H1 (cell line): ENCODE measurements at regions not wholly inside any gene's neighbourhood (a gene's known extent, or its start where the extent isn't known, plus 50 kb on each side); places are given as distances from the start of the nearest gene placed in this dataset.

Experiments
- CTCF ChIA-PET: fragments of 300-600 bp; sonication (Branson Sonifier 250); formaldehyde crosslinking; loops from one replicate; lab custom pipeline; 2021; ENCODE audit not compliant: partially characterized antibody; lab: Charles Lee
- POLR2A ChIA-PET: fragments of 300-600 bp; sonication (Branson Sonifier 250); formaldehyde crosslinking; loops from one replicate; lab custom pipeline; 2021; ENCODE audit warnings: inconsistent platforms; ENCODE audit not compliant: partially characterized antibody; lab: Charles Lee
- DNase-seq, 2 experiments: peaks; one replicate each; pipeline versions ENCODE4 v3.0.0 to v3.0.0-alpha.2; 2010 to 2022; ENCODE audit warnings: low spot score in 2 of 2, low read depth in 1 of 2, mixed read lengths in 1 of 2
- FAIRE-seq: peaks from 2 replicates; lab custom pipeline; 2011; peaks lifted over from hg19 to GRCh38; lab: Jason Lieb, UNC
- H2AFZ ChIP-seq: 2 replicates; pipeline ENCODE4 v1.8.1; 2012; ENCODE audit warnings: low read length, inconsistent platforms
- H2AK5ac ChIP-seq: 2 replicates; pipeline ENCODE4 v1.6.1; 2013; ENCODE audit warnings: low read depth, low read length
- H2BK120ac ChIP-seq: replicated peaks from 2 replicates; pipeline ENCODE3; 2013; ENCODE audit warnings: low read depth, low read length, inconsistent platforms
- H2BK12ac ChIP-seq: 2 replicates; pipeline ENCODE4 v1.6.1; 2013; ENCODE audit warnings: low read depth, low read length
- H2BK15ac ChIP-seq: 2 replicates; pipeline ENCODE4 v1.6.1; 2013; ENCODE audit warnings: low read length
- H2BK20ac ChIP-seq: 2 replicates; pipeline ENCODE4 v1.6.1; 2013; ENCODE audit warnings: low read length
- H2BK5ac ChIP-seq: 2 replicates; pipeline ENCODE4 v1.6.1; 2013; ENCODE audit warnings: low read depth, low read length
- H3K14ac ChIP-seq: 2 replicates; pipeline ENCODE4 v1.6.1; 2013; ENCODE audit warnings: inconsistent platforms; ENCODE audit not compliant: insufficient read length
- H3K18ac ChIP-seq: 2 replicates; pipeline ENCODE4 v1.6.1; 2013; ENCODE audit warnings: low read length; ENCODE audit errors: extremely low read depth
- H3K23ac ChIP-seq: 2 replicates; pipeline ENCODE4 v1.6.1; 2013; ENCODE audit warnings: inconsistent platforms; ENCODE audit not compliant: insufficient read length
- H3K23me2 ChIP-seq: 2 replicates; pipeline ENCODE4 v1.6.1; 2013; ENCODE audit warnings: low read depth, low read length
- H3K27ac ChIP-seq: 2 replicates; pipeline ENCODE4 v1.6.1; 2011; ENCODE audit warnings: low read depth, low read length, inconsistent platforms
- H3K27me3 ChIP-seq, 4 experiments: replicated peaks in 1 of 4; 1 replicate in 1 of 4; 2 replicates in 3 of 4; pipeline versions ENCODE4 v1.6.1 to v1.8.1; 2011 to 2013; ENCODE audit warnings: low read length in 3 of 4, mild to moderate bottlenecking in 3 of 4, inconsistent platforms in 2 of 4, mixed read lengths in 2 of 4, moderate library complexity in 1 of 4; ENCODE audit not compliant: control insufficient read depth in 3 of 4, insufficient read depth in 3 of 4; ENCODE audit errors: extremely low read depth in 1 of 4
- H3K36me3 ChIP-seq, 4 experiments: 2 replicates each; pipeline versions ENCODE4 v1.6.1 to v1.8.1; 2011 to 2013; ENCODE audit warnings: mild to moderate bottlenecking in 4 of 4, low read length in 3 of 4, moderate library complexity in 2 of 4, control low read depth in 1 of 4, inconsistent platforms in 1 of 4; ENCODE audit not compliant: insufficient read depth in 4 of 4, control insufficient read depth in 2 of 4
- H3K4ac ChIP-seq: replicated peaks from 2 replicates; pipeline ENCODE3; 2013; ENCODE audit warnings: low read length, low read depth, mixed read lengths, inconsistent platforms; ENCODE audit not compliant: insufficient read length
- H3K4me1 ChIP-seq, 4 experiments: replicated peaks in 1 of 4; 1 replicate in 1 of 4; 2 replicates in 3 of 4; pipeline versions ENCODE4 v1.6.1 to v1.8.1; 2011 to 2013; ENCODE audit warnings: low read length in 3 of 4, inconsistent platforms in 2 of 4, mixed read lengths in 1 of 4; ENCODE audit not compliant: insufficient read depth in 4 of 4, control insufficient read depth in 3 of 4
- H3K4me2 ChIP-seq, 2 experiments: 2 replicates each; pipeline versions ENCODE4 v1.6.1 to v1.8.1; 2011 to 2013; ENCODE audit warnings: low read depth in 2 of 2, low read length in 2 of 2, control low read depth in 1 of 2, inconsistent platforms in 1 of 2, mild to moderate bottlenecking in 1 of 2; ENCODE audit not compliant: insufficient read depth in 1 of 2
- H3K4me3 ChIP-seq, 4 experiments: fragments of 200-600, 300-600 bp in 1 of 4; sonication (generic), shearing (Covaris generic), sonication (Bioruptor Twin) in 1 of 4; 2 replicates each; pipeline versions ENCODE4 v1.5.1 to v1.8.1; 2011 to 2016; ENCODE audit warnings: low read length in 4 of 4, low read depth in 3 of 4, control low read depth in 2 of 4, inconsistent platforms in 2 of 4, mild to moderate bottlenecking in 2 of 4, mixed read lengths in 1 of 4, moderate library complexity in 1 of 4; ENCODE audit not compliant: insufficient read depth in 2 of 4; ENCODE audit errors: extremely low read depth in 1 of 4
- H3K56ac ChIP-seq: replicated peaks from 2 replicates; pipeline ENCODE3; 2013; ENCODE audit warnings: low read depth, mild to moderate bottlenecking, mixed read lengths, low read length, inconsistent platforms; ENCODE audit not compliant: insufficient read length
- H3K79me1 ChIP-seq: 2 replicates; pipeline ENCODE4 v1.6.1; 2013; ENCODE audit warnings: low read depth, low read length, control low read depth
- H3K79me2 ChIP-seq, 2 experiments: 2 replicates each; pipeline versions ENCODE4 v1.6.1 to v1.8.1; 2012 to 2013; ENCODE audit warnings: low read length in 2 of 2, mild to moderate bottlenecking in 2 of 2, inconsistent platforms in 1 of 2; ENCODE audit not compliant: insufficient read depth in 2 of 2, control insufficient read depth in 1 of 2
- H3K9ac ChIP-seq, 4 experiments: replicated peaks in 1 of 4; 1 replicate in 1 of 4; 2 replicates in 3 of 4; pipeline versions ENCODE4 v1.6.1 to v1.8.1; 2011 to 2013; ENCODE audit warnings: low read depth in 3 of 4, low read length in 3 of 4, control low read depth in 2 of 4, mild to moderate bottlenecking in 2 of 4, moderate library complexity in 2 of 4, inconsistent platforms in 1 of 4; ENCODE audit errors: extremely low read depth in 1 of 4
- H3K9me3 ChIP-seq, 2 experiments: 2 replicates each; pipeline versions ENCODE4 v1.6.1 to v1.8.1; 2012 to 2013; ENCODE audit warnings: mild to moderate bottlenecking in 2 of 2, moderate library complexity in 2 of 2, control low read depth in 1 of 2, inconsistent platforms in 1 of 2, low read depth in 1 of 2, low read length in 1 of 2, mixed read lengths in 1 of 2; ENCODE audit not compliant: insufficient read depth in 2 of 2
- H4K20me1 ChIP-seq, 2 experiments: replicated peaks in 1 of 2; 2 replicates each; pipeline versions ENCODE3 to v1.8.1; 2011 to 2013; ENCODE audit warnings: inconsistent platforms in 2 of 2, low read length in 2 of 2, mild to moderate bottlenecking in 1 of 2; ENCODE audit not compliant: insufficient read depth in 2 of 2, control insufficient read depth in 1 of 2
- H4K5ac ChIP-seq: 2 replicates; pipeline ENCODE4 v1.6.1; 2013; ENCODE audit warnings: low read length, low read depth, mixed read lengths, inconsistent platforms; ENCODE audit not compliant: insufficient read length
- H4K8ac ChIP-seq: 2 replicates; pipeline ENCODE4 v1.8.0; 2013; ENCODE audit warnings: mild to moderate bottlenecking, moderate library complexity, low read length, inconsistent platforms; ENCODE audit not compliant: insufficient read depth; ENCODE audit errors: extremely low read depth
- H4K91ac ChIP-seq: replicated peaks from 2 replicates; pipeline ENCODE3; 2013; ENCODE audit warnings: low read length, mixed read lengths, inconsistent platforms; ENCODE audit not compliant: insufficient read length
- CTBP2 ChIP-seq: IDR thresholded peaks from 2 replicates; pipeline ENCODE4 v1.7.0; 2011; ENCODE audit warnings: borderline replicate concordance, mild to moderate bottlenecking, moderate library complexity, mixed read lengths, low read length; ENCODE audit not compliant: insufficient read depth, insufficient read length
- E2F6 ChIP-seq: IDR thresholded peaks from 2 replicates; pipeline ENCODE4 v1.6.1; 2012; ENCODE audit warnings: inconsistent platforms
- EZH2 ChIP-seq: fragments of 200-600 bp; sonication (generic); IDR thresholded peaks from 2 replicates; pipeline ENCODE4 v1.7.1; 2012; ENCODE audit warnings: low read depth, mild to moderate bottlenecking, moderate library complexity, low read length, inconsistent platforms; ENCODE audit not compliant: severe bottlenecking
- FOSL1 ChIP-seq: IDR thresholded peaks from 2 replicates; pipeline ENCODE4 v1.6.1; 2011; ENCODE audit warnings: mild to moderate bottlenecking, low read depth, low read length, moderate library complexity; ENCODE audit not compliant: insufficient read depth
- KDM4A ChIP-seq: IDR thresholded peaks from one replicate; pipeline ENCODE4 v1.7.1; 2012; ENCODE audit warnings: low read depth, mild to moderate bottlenecking, moderate library complexity, low read length, inconsistent platforms; ENCODE audit not compliant: severe bottlenecking
- KDM5A ChIP-seq: fragments of 200-600 bp; IDR thresholded peaks from 2 replicates; pipeline ENCODE4 v1.7.1; 2012; ENCODE audit warnings: mild to moderate bottlenecking, low read length, inconsistent platforms, mixed read lengths
- RBBP5 ChIP-seq: IDR thresholded peaks from 2 replicates; pipeline ENCODE4 v1.7.1; 2012; ENCODE audit warnings: low read depth, mild to moderate bottlenecking, inconsistent platforms, low read length, moderate library complexity, borderline replicate concordance
- SAP30 ChIP-seq: fragments of 300-600 bp; sonication (generic); IDR thresholded peaks from 2 replicates; pipeline ENCODE4 v1.7.1; 2012; ENCODE audit warnings: low read length, moderate library complexity, mild to moderate bottlenecking, inconsistent platforms; ENCODE audit not compliant: insufficient read depth, insufficient replicate concordance
- SIN3A ChIP-seq, 2 experiments: IDR thresholded peaks in 1 of 2; conservative IDR thresholded peaks in 1 of 2; 2 replicates each; pipeline ENCODE4 v1.6.1; 2011 to 2012; ENCODE audit warnings: low read length in 2 of 2, improper control_type of control experiment in 1 of 2, low read depth in 1 of 2, mild to moderate bottlenecking in 1 of 2
- SRF ChIP-seq: IDR thresholded peaks from 2 replicates; pipeline ENCODE4 v1.6.1; 2011; ENCODE audit warnings: mild to moderate bottlenecking, low read depth, low read length, moderate library complexity
- USF2 ChIP-seq: IDR thresholded peaks from 2 replicates; pipeline ENCODE4 v1.6.1; 2011; ENCODE audit warnings: low read length, improper control_type of control experiment
- ZNF274 ChIP-seq: IDR thresholded peaks from 2 replicates; pipeline ENCODE4 v1.7.0; 2012; ENCODE audit warnings: low read length, borderline replicate concordance; ENCODE audit errors: extremely low read depth
- WGBS, 2 experiments: shearing (Covaris generic) in 1 of 2; methylation state at CpG; one replicate each; pipeline versions ENCODE4 v1.1.6 to v1.1.7; 2013 to 2015; ENCODE audit warnings: low lambda C conversion rate in 2 of 2, mixed read lengths in 2 of 2, inconsistent platforms in 1 of 2, low coverage in 1 of 2, missing lambda C conversion rate in 1 of 2; ENCODE audit not compliant: insufficient replicate concordance in 2 of 2, insufficient coverage in 1 of 2, insufficient read length in 1 of 2; ENCODE audit errors: extremely low coverage in 1 of 2, missing lambda C conversion rate in 1 of 2; 5-methylcytosine and 5-hydroxymethylcytosine counted together

GRCh38 chr2:217363470-217363869 is 503.6 kb upstream of the TNP1 start:
- Histone ChIP-seq H2BK15ac (no peak overlapping the region), H2AFZ (no peak overlapping the region), H2AK5ac (no peak overlapping the region), H3K23ac (no peak overlapping the region), H2BK120ac (no peak overlapping the region), H3K14ac (no peak overlapping the region), H3K4me1 (peaks cover 0 to 6% (median 0%) of the 10 kb centered on the region in 4 experiments; a peak in 3 of 7 replicates), H3K27ac (no peak overlapping the region), H3K23me2 (peaks cover 2% of the 10 kb centered on the region; the same call in 1 of the 2 replicates), H3K36me3 (no peaks in the 10 kb centered on the region), H3K9me3 (no peaks in the 10 kb centered on the region), H2BK5ac (no peak overlapping the region), H3K18ac (no peak overlapping the region), H4K5ac (no peak overlapping the region), H3K56ac (no peak overlapping the region), H2BK12ac (no peak overlapping the region), H3K79me2 (no peaks in the 10 kb centered on the region), H3K27me3 (peaks cover 5 to 22% (median 15%) of the 10 kb centered on the region in 4 experiments; a peak in 5 of 7 replicates), H2BK20ac (no peak overlapping the region), H3K4me2 (no peak overlapping the region), H4K91ac (no peak overlapping the region), H4K8ac (no peak overlapping the region), H3K9ac (no peak overlapping the region), H3K4me3 (no peak overlapping the region), H4K20me1 (no peaks in the 10 kb centered on the region), H3K4ac (no peak overlapping the region), H3K79me1 (no peaks in the 10 kb centered on the region)
- 87% methylated on average over 3 of the region's 3 CpGs; no CpG with 5 or more reads in 1 of the 2 experiments for WGBS, 2 experiments
- CTCF ChIA-PET: no interaction called here
- POLR2A ChIA-PET: no interaction called here
- DNase-seq: no peak
- no peak for FAIRE-seq
- TF ChIP-seq ZNF274 (no peak), KDM5A (no peak), EZH2 (no peak), USF2 (no peak), KDM4A (no peak), SRF (no peak), SIN3A (conservative IDR thresholded peaks at IDR 0.05 in 1 of 2, IDR thresholded peaks at IDR 0.05 in 1 of 2; ENCODE audit: low read depth in 1 of 2, low read length in 2 of 2) (no peak), RBBP5 (no peak), FOSL1 (no peak), SAP30 (no peak), CTBP2 (no peak), E2F6 (no peak)
